Spleen (tissue), 11 donors: ENCODE measurements at regions not wholly inside any gene's neighbourhood (a gene's known extent, or its start where the extent isn't known, plus 50 kb on each side); places are given as distances from the start of the nearest gene placed in this dataset.

Experiments
- DNase-seq: peaks from one replicate; pipeline ENCODE4 v3.0.0-alpha.2; 2020
- H3K27ac ChIP-seq, 8 donors: fragments of 200-600 bp; sonication (generic) in 7 of 8; 1 replicate in 4 of 8; 2 replicates in 4 of 8; pipeline versions ENCODE4 v1.5.0 to v1.8.0; 2016 to 2021; ENCODE audit warnings: inconsistent platforms in 4 of 8, mild to moderate bottlenecking in 4 of 8, moderate library complexity in 1 of 8
- H3K27me3 ChIP-seq, 7 donors: fragments of 200-600 bp; sonication (generic) in 6 of 7; replicated peaks in 1 of 7; 1 replicate in 4 of 7; 2 replicates in 3 of 7; pipeline versions ENCODE4 v1.5.0 to v1.8.0; 2016 to 2021; ENCODE audit warnings: inconsistent platforms in 3 of 7, mild to moderate bottlenecking in 1 of 7
- H3K36me3 ChIP-seq, 6 donors: fragments of 200-600 bp; sonication (generic) in 5 of 6; 1 replicate in 4 of 6; 2 replicates in 2 of 6; pipeline versions ENCODE4 v1.5.0 to v1.8.0; 2016 to 2021; ENCODE audit warnings: inconsistent platforms in 2 of 6
- H3K4me1 ChIP-seq, 6 donors: fragments of 200-600 bp; sonication (generic) in 5 of 6; 1 replicate in 3 of 6; 2 replicates in 3 of 6; pipeline versions ENCODE4 v1.5.0 to v1.8.0; 2016 to 2021; ENCODE audit warnings: inconsistent platforms in 3 of 6
- H3K4me3 ChIP-seq, 8 donors: fragments of 200-600 bp; sonication (generic) in 7 of 8; 1 replicate in 4 of 8; 2 replicates in 4 of 8; pipeline versions ENCODE4 v1.5.0 to v1.8.0; 2016 to 2021; ENCODE audit warnings: inconsistent platforms in 4 of 8, mild to moderate bottlenecking in 4 of 8, moderate library complexity in 2 of 8
- H3K9me3 ChIP-seq, 8 donors: fragments of 200-600 bp; sonication (generic) in 7 of 8; 1 replicate in 4 of 8; 2 replicates in 4 of 8; pipeline versions ENCODE4 v1.5.0 to v1.8.0; 2016 to 2021; ENCODE audit warnings: inconsistent platforms in 4 of 8
- POLR2A ChIP-seq, 3 donors: fragments of 450-650 bp; IDR thresholded peaks; one replicate each; pipeline ENCODE4 v1.5.1; 2017; ENCODE audit warnings: antibody characterized with exemption in 3 of 3, mild to moderate bottlenecking in 1 of 3
- POLR2AphosphoS5 ChIP-seq, 3 donors: sonication (generic); formaldehyde crosslinking; IDR thresholded peaks; one replicate each; pipeline ENCODE4 v1.5.1; 2017; ENCODE audit warnings: antibody characterized with exemption in 3 of 3
- WGBS, 5 donors: extraction: QIAGEN DNeasy Blood & Tissue Kit in 3 of 5; methylation state at CpG; one replicate each; pipeline versions ENCODE4 v1.1.5 to v1.1.7; 2013 to 2018; 5-methylcytosine and 5-hydroxymethylcytosine counted together
- intact Hi-C: fragments of 100-400 bp; cut with DNase I; formaldehyde crosslinking; loops from one replicate; pipeline ENCODE4 v1.15.0; 2023; ENCODE audit warnings: low total_unique reads
- TF ChIP-seq, protein P1 (sequence below), 11 experiments: fragments of 200-600 bp in 7 of 11; fragments of 450-650 bp in 4 of 11; sonication (generic) in 4 of 11; IDR thresholded peaks in 8 of 11; conservative IDR thresholded peaks in 3 of 11; 1 replicate in 7 of 11; 2 replicates in 4 of 11; pipeline versions ENCODE4 v1.4.0 to v1.8.0; 2016 to 2021; ENCODE audit warnings: antibody characterized with exemption in 11 of 11, inconsistent platforms in 4 of 11, mild to moderate bottlenecking in 1 of 11
- donor health status: healthy with polysubstance abuse.
- donor health status: DM: no; HTN: no; CAD: no; lungs with moderate emphysema.
- donor health status: DM: no; HTN: no; CAD: no.
- donor health status: Bipolar disorder and iron deficiency.
- donor health status: healthy.
- donor health status: DM: no; HTN: no; CAD: no.
- donor health status: DM: yes; HTN: yes; CAD: no.

DNA sequence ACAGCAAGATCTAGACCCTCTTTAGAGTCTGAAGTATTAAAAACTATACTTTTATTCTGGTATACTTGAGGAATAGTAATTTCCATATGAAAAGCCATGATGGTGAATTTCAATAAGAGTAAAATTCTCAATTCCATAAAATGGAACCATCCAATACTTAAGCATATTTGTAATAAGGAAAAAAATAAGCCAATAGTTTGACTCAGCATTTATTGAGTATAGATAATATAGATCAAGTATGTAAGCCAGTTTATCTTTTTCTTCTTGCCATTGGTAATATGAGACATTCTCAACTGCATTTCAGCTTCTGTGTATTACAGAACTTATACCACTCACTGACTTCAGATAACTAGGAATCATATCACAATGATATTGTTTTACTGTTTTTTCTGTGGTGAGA, 361.0 kb downstream of the SLCO4C1 start:
- H3K4me1 ChIP-seq, result no peaks in the 10 kb centered on the region
- intact Hi-C loops, result no loop called here
- H3K4me3 ChIP-seq, result no peak overlapping the region
- H3K27ac ChIP-seq, result no peak overlapping the region
- H3K27me3 ChIP-seq, result no peaks in the 10 kb centered on the region
- no peaks in the 10 kb centered on the region for H3K36me3 ChIP-seq
- TF ChIP-seq POLR2AphosphoS5 (IDR thresholded peaks at IDR 0.05) (no peak), POLR2A (IDR thresholded peaks at IDR 0.05) (no peak)
- TF ChIP-seq, protein P1, sequence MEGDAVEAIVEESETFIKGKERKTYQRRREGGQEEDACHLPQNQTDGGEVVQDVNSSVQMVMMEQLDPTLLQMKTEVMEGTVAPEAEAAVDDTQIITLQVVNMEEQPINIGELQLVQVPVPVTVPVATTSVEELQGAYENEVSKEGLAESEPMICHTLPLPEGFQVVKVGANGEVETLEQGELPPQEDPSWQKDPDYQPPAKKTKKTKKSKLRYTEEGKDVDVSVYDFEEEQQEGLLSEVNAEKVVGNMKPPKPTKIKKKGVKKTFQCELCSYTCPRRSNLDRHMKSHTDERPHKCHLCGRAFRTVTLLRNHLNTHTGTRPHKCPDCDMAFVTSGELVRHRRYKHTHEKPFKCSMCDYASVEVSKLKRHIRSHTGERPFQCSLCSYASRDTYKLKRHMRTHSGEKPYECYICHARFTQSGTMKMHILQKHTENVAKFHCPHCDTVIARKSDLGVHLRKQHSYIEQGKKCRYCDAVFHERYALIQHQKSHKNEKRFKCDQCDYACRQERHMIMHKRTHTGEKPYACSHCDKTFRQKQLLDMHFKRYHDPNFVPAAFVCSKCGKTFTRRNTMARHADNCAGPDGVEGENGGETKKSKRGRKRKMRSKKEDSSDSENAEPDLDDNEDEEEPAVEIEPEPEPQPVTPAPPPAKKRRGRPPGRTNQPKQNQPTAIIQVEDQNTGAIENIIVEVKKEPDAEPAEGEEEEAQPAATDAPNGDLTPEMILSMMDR (IDR thresholded peaks at IDR 0.05 in 8 of 11, conservative IDR thresholded peaks at IDR 0.05 in 3 of 11), result no peak
- H3K9me3 ChIP-seq, result no peaks in the 10 kb centered on the region
- DNase-seq, result no peak

DNA sequence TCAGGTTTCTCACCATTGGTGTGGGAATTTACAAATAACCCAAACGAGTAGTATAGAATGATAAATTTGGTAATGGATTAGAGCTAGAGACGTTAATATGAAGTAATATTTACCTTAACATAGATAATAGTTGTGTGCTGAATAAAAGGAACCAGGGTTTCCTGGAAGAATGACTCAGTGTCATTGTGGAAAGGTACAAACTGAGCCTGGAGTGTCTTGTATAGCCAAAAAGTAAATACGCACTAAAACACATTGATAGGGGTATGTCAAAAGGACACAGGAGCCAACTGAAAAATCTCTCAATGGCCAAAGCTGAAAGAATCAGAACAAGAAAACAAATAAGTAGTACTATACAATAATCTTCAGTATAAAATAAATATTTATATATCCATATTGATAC, 363.5 kb downstream of the SLCO4C1 start:
- Histone ChIP-seq H3K4me1 (no peaks in the 10 kb centered on the region), H3K4me3 (no peak overlapping the region), H3K9me3 (no peaks in the 10 kb centered on the region), H3K27me3 (no peaks in the 10 kb centered on the region), H3K36me3 (no peaks in the 10 kb centered on the region), H3K27ac (no peak overlapping the region)
- no peak for DNase-seq
- 78 to 82% (median 81%) methylated on average over 3 of the region's 3 CpGs for WGBS, 5 donors
- intact Hi-C loops, result no loop called here
- TF ChIP-seq POLR2A (IDR thresholded peaks at IDR 0.05), result no peak
- TF ChIP-seq, protein P1 (IDR thresholded peaks at IDR 0.05 in 8 of 11, conservative IDR thresholded peaks at IDR 0.05 in 3 of 11), result no peak
- no peak for TF ChIP-seq POLR2AphosphoS5 (IDR thresholded peaks at IDR 0.05)

DNA sequence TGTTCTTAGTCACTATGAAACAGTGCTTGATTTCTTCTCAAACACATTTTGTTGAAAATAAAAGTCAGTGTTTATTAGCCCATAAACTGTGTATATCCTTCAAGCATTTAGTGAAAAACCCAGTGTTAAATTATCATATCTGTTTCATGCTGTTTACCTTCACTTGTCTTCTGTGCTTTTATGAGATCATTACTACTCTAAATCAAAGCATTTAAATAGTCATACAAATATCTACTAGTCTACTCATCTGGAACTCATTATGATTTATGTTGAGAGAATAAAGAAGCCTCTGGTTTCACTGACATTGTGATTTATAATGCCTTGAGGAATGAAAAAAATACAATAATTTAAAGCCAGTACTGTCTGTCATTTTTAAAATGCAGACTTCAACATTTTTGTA, 366.5 kb downstream of the SLCO4C1 start:
- Histone ChIP-seq H3K36me3 (no peaks in the 10 kb centered on the region), H3K27ac (no peak overlapping the region), H3K4me1 (no peaks in the 10 kb centered on the region), H3K4me3 (no peak overlapping the region), H3K27me3 (no peaks in the 10 kb centered on the region), H3K9me3 (peaks cover 0 to 8% (median 0%) of the 10 kb centered on the region in 8 donors)
- TF ChIP-seq POLR2A (IDR thresholded peaks at IDR 0.05) (no peak), POLR2AphosphoS5 (IDR thresholded peaks at IDR 0.05) (no peak)
- TF ChIP-seq, protein P1 (IDR thresholded peaks at IDR 0.05 in 8 of 11, conservative IDR thresholded peaks at IDR 0.05 in 3 of 11), result no peak
- intact Hi-C loops, result no loop called here
- no peak for DNase-seq

DNA sequence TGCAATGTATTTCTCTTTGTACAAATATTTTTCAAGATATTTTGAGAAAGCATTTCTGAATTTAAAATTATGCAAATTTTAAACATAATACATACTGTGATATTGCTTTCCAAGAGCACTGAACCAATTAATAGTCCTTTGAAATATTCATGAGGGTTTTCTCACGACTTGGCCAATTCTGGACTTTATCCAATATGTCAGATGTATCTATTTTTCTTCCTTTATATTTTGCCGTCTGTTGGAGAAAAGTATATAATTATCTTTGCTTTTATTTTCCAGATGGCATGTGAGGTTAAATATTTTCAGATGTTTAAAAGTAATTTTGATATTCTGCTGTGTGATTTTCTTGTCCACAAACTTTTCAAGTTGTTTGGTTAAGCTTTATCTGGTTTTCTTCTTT, 378.9 kb downstream of the SLCO4C1 start:
- Histone ChIP-seq H3K36me3 (no peaks in the 10 kb centered on the region), H3K4me3 (no peak overlapping the region), H3K27ac (no peak overlapping the region), H3K9me3 (no peaks in the 10 kb centered on the region), H3K27me3 (no peaks in the 10 kb centered on the region), H3K4me1 (no peaks in the 10 kb centered on the region)
- WGBS, 5 donors, result 62 to 80% (median 71%) methylated on average over 2 of the region's 2 CpGs
- DNase-seq, result no peak
- intact Hi-C loops, result no loop called here
- TF ChIP-seq, protein P1 (IDR thresholded peaks at IDR 0.05 in 8 of 11, conservative IDR thresholded peaks at IDR 0.05 in 3 of 11), result no peak
- TF ChIP-seq POLR2A (IDR thresholded peaks at IDR 0.05) (no peak), POLR2AphosphoS5 (IDR thresholded peaks at IDR 0.05) (no peak)
